CD4-positive, alpha-beta T cell treated with Interleukin-2 at 100 ng/mL for 4 hours (primary cell): ENCODE measurements at regions not wholly inside any gene's neighbourhood (a gene's known extent, or its start where the extent isn't known, plus 50 kb on each side); places are given as distances from the start of the nearest gene placed in this dataset.
"Not testable (repeated sequence)": the region's sequence is repeated elsewhere in the genome, so short reads cannot be mapped to it uniquely, and the experiment has no call there.

Experiments used
- DNase-seq: peaks from one replicate; pipeline ENCODE4 v3.0.0-alpha.2; 2020; ENCODE audit warnings: low spot score

- no peak for DNase-seq
Measured at GRCh38 chr13:80817979-80818378, 477.1 kb upstream of the SPRY2 start.

GRCh38 chr13:80814541-80814940 lies 473.6 kb upstream of the SPRY2 start:
- no peak for DNase-seq

- not testable (repeated sequence) for DNase-seq
Measured at GRCh38 chr13:80810294-80810693, 469.4 kb upstream of the SPRY2 start.

GRCh38 chr13:80802946-80803345 lies 462.0 kb upstream of the SPRY2 start:
- DNase-seq: no peak

- no peak for DNase-seq
Measured at GRCh38 chr13:80798576-80799133, 457.7 kb upstream of the SPRY2 start.

- no peak for DNase-seq
Measured at GRCh38 chr13:80787604-80788003, 446.7 kb upstream of the SPRY2 start.

GRCh38 chr13:80783926-80784565 lies 443.1 kb upstream of the SPRY2 start:
- DNase-seq: no peak

GRCh38 chr13:80782441-80782840 lies 441.5 kb upstream of the SPRY2 start:
- no peak for DNase-seq

GRCh38 chr13:80778297-80778696 lies 437.4 kb upstream of the SPRY2 start:
- no peak for DNase-seq

GRCh38 chr13:80757694-80758093 lies 416.8 kb upstream of the SPRY2 start:
- no peak for DNase-seq

GRCh38 chr13:80755910-80756309 lies 415.0 kb upstream of the SPRY2 start:
- no peak for DNase-seq

- DNase-seq: no peak
Measured at GRCh38 chr13:80754441-80754840, 413.5 kb upstream of the SPRY2 start.

GRCh38 chr13:80753866-80754265 lies 412.9 kb upstream of the SPRY2 start:
- no peak for DNase-seq

GRCh38 chr13:80751854-80752253 lies 410.9 kb upstream of the SPRY2 start:
- no peak for DNase-seq

- no peak for DNase-seq
Measured at GRCh38 chr13:80744147-80744914, 403.4 kb upstream of the SPRY2 start.

GRCh38 chr13:80742033-80742432 lies 401.1 kb upstream of the SPRY2 start:
- DNase-seq: no peak

GRCh38 chr13:80740071-80740470 lies 399.1 kb upstream of the SPRY2 start:
- no peak for DNase-seq

- no peak for DNase-seq
Measured at GRCh38 chr13:80737513-80737912, 396.6 kb upstream of the SPRY2 start.

GRCh38 chr13:80727321-80727975 lies 386.5 kb upstream of the SPRY2 start:
- DNase-seq: no peak

GRCh38 chr13:80726868-80727267 lies 385.9 kb upstream of the SPRY2 start:
- DNase-seq: no peak

- DNase-seq: no peak
Measured at GRCh38 chr13:80721689-80722088, 380.8 kb upstream of the SPRY2 start.

- DNase-seq: no peak
Measured at GRCh38 chr13:80718970-80719369, 378.0 kb upstream of the SPRY2 start.

- no peak for DNase-seq
Measured at GRCh38 chr13:80717776-80718175, 376.9 kb upstream of the SPRY2 start.
